PC-3 (cell line): ENCODE measurements at regions not wholly inside any gene's neighbourhood (a gene's known extent, or its start where the extent isn't known, plus 50 kb on each side); places are given as distances from the start of the nearest gene placed in this dataset.
A peak's percentile ranks its signal among the peaks of the same experiment; 100 is the strongest.

Source experiments
- ATAC-seq: fragments of 200-7000 bp; cut with Tn5 transposase; 2 replicates; pipeline ENCODE4 v1.9.1; 2020; ENCODE audit warnings: mild to moderate bottlenecking, moderate library complexity
- BruUV-seq: library from RNA; stranded (reverse); fragments of 400-500 nt; replicated peaks from 2 replicates; lab custom pipeline; 2021; lab: Mats Ljungman, UMichigan
- CTCF ChIA-PET: fragments of 300-600 bp; sonication (Branson Sonifier 250); formaldehyde crosslinking; loops from one replicate; lab custom pipeline; 2022; ENCODE audit warnings: antibody characterized with exemption; lab: Charles Lee
- POLR2A ChIA-PET: fragments of 300-600 bp; sonication (Branson Sonifier 250); formaldehyde crosslinking; loops from one replicate; lab custom pipeline; 2022; ENCODE audit warnings: antibody characterized with exemption; ENCODE audit not compliant: unreplicated experiment; lab: Charles Lee
- DNase-seq: peaks from one replicate; pipeline ENCODE4 v3.0.0-alpha.2; 2015
- H2AFZ ChIP-seq: fragments of 300-600 bp; sonication (generic); 2 replicates; pipeline ENCODE4 v1.6.0; 2016; ENCODE audit warnings: antibody characterized with exemption, low read length
- H3F3A ChIP-seq: fragments of 300-600 bp; sonication (generic); one replicate; pipeline ENCODE4 v1.6.0; 2017; ENCODE audit warnings: antibody characterized with exemption, low read length, control low read depth, mild to moderate bottlenecking; ENCODE audit not compliant: unreplicated experiment
- H3K27ac ChIP-seq: fragments of 300-600 bp; sonication (generic); 2 replicates; pipeline ENCODE4 v1.5.1; 2016; ENCODE audit warnings: mild to moderate bottlenecking, low read length
- H3K27me3 ChIP-seq: fragments of 300-600 bp; sonication (generic); 2 replicates; pipeline ENCODE4 v1.6.1; 2016; ENCODE audit warnings: low read length, mixed read lengths
- H3K36me3 ChIP-seq: fragments of 300-600 bp; sonication (generic); 2 replicates; pipeline ENCODE4 v1.6.1; 2016; ENCODE audit warnings: low read depth, mixed run types, low read length, mixed read lengths
- H3K4me1 ChIP-seq: fragments of 300-600 bp; sonication (generic); 2 replicates; pipeline ENCODE4 v1.5.1; 2016; ENCODE audit warnings: low read length; ENCODE audit not compliant: insufficient read depth
- H3K4me2 ChIP-seq: fragments of 300-600 bp; sonication (generic); 2 replicates; pipeline ENCODE4 v1.6.0; 2016; ENCODE audit warnings: low read length
- H3K4me3 ChIP-seq: fragments of 300-600 bp; sonication (generic); 2 replicates; pipeline ENCODE4 v1.5.1; 2016; ENCODE audit warnings: mild to moderate bottlenecking, low read length, mixed read lengths
- H3K79me2 ChIP-seq: fragments of 300-600 bp; sonication (generic); 2 replicates; pipeline ENCODE4 v1.6.1; 2017; ENCODE audit warnings: low read length, mixed read lengths
- H3K9ac ChIP-seq: fragments of 300-600 bp; sonication (generic); 2 replicates; pipeline ENCODE4 v1.6.0; 2016; ENCODE audit warnings: mild to moderate bottlenecking, low read length
- H3K9me2 ChIP-seq: fragments of 300-600 bp; sonication (generic); replicated peaks from 2 replicates; pipeline ENCODE4 v1.6.1; 2016; ENCODE audit warnings: mixed run types, low read length, mixed read lengths
- H3K9me3 ChIP-seq: fragments of 300-600 bp; sonication (generic); 2 replicates; pipeline ENCODE4 v1.6.1; 2016; ENCODE audit warnings: low read length, mixed read lengths
- H4K20me1 ChIP-seq: fragments of 300-600 bp; sonication (generic); 2 replicates; pipeline ENCODE4 v1.6.1; 2016; ENCODE audit warnings: low read length, mixed read lengths
- EZH2 ChIP-seq: fragments of 300-600 bp; sonication (generic); IDR thresholded peaks from one replicate; pipeline ENCODE4 v1.6.1; 2017; ENCODE audit warnings: antibody characterized with exemption, mild to moderate bottlenecking, low read length; ENCODE audit not compliant: unreplicated experiment
- EZH2phosphoT487 ChIP-seq: fragments of 300-600 bp; sonication (generic); IDR thresholded peaks from 2 replicates; pipeline ENCODE4 v1.6.1; 2018; ENCODE audit warnings: mild to moderate bottlenecking, antibody characterized with exemption, low read length, borderline replicate concordance
- intact Hi-C: fragments of 100-400 bp; cut with micrococcal nuclease; formaldehyde crosslinking; loops from 2 replicates; pipeline ENCODE4 v1.9.0; 2023
- TF ChIP-seq, protein P1 (sequence below): fragments of 300-600 bp; sonication (generic); conservative IDR thresholded peaks from 2 replicates; pipeline ENCODE4 v1.5.1; 2017; ENCODE audit warnings: antibody characterized with exemption, low read depth, mild to moderate bottlenecking, low read length

DNA sequence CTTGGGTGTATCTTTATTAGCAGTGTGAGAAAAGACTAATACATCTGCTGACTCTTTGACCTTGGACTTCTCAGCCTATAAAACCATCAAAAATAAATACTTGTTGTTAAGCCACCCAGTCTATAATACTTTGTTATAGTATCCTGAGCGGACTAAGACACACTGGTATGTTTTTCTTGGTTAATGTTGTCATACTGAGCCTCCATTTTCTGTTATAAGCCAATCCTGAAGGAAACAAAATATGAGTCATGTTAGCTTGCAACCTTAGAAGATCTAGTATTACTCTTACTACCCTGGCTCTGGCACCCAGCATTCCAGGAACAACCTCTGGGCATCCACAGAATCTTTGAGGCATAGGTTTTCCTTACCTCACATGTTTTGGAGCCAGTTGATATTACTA, 307.2 kb downstream of the FRK start:
- Histone ChIP-seq H3K27ac (no peak overlapping the region), H3F3A (no peaks in the 10 kb centered on the region), H3K4me2 (no peak overlapping the region), H3K27me3 (no peaks in the 10 kb centered on the region), H4K20me1 (no peaks in the 10 kb centered on the region), H2AFZ (no peak overlapping the region), H3K79me2 (no peaks in the 10 kb centered on the region), H3K9me3 (no peaks in the 10 kb centered on the region), H3K9me2 (no peaks in the 10 kb centered on the region), H3K36me3 (no peaks in the 10 kb centered on the region), H3K4me3 (no peak overlapping the region), H3K4me1 (no peaks in the 10 kb centered on the region), H3K9ac (no peak overlapping the region)
- no peak for TF ChIP-seq EZH2phosphoT487
- intact Hi-C loops, result no loop called here
- BruUV-seq, result no TSS peak
- POLR2A ChIA-PET, result no interaction called here
- peak; percentile 1 for DNase-seq
- CTCF ChIA-PET, result no interaction called here
- ATAC-seq, result no peak

DNA sequence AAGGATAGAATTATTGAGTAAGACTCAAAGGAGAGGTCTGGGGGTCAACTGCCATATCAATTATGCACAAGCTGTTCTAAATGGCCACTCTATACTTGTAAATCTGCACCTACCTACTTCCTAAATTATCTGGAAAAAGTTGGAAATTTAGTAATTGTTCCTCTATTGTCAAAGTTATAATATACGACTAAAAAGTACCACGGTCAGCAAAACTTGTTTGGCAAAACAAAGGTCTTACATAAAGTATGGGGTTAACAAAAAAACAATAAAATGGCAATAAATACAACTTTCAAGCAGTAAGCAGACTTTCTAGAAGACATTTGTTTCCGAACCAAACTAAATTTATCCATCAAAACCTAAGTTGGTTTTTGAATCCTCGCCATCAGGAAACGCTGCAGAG, 309.7 kb downstream of the FRK start:
- no TSS peak for BruUV-seq
- Histone ChIP-seq H3K9me2 (no peaks in the 10 kb centered on the region), H3K4me1 (no peaks in the 10 kb centered on the region), H3K27me3 (no peaks in the 10 kb centered on the region), H3K4me2 (no peak overlapping the region), H3K9ac (no peak overlapping the region), H2AFZ (no peak overlapping the region), H4K20me1 (no peaks in the 10 kb centered on the region), H3K4me3 (no peak overlapping the region), H3K27ac (no peak overlapping the region), H3K36me3 (no peaks in the 10 kb centered on the region), H3F3A (no peaks in the 10 kb centered on the region), H3K9me3 (no peaks in the 10 kb centered on the region), H3K79me2 (no peaks in the 10 kb centered on the region)
- POLR2A ChIA-PET, result no interaction called here
- intact Hi-C loops, result no loop called here
- CTCF ChIA-PET, result no interaction called here
- no peak for TF ChIP-seq EZH2phosphoT487
- TF ChIP-seq, protein P1, sequence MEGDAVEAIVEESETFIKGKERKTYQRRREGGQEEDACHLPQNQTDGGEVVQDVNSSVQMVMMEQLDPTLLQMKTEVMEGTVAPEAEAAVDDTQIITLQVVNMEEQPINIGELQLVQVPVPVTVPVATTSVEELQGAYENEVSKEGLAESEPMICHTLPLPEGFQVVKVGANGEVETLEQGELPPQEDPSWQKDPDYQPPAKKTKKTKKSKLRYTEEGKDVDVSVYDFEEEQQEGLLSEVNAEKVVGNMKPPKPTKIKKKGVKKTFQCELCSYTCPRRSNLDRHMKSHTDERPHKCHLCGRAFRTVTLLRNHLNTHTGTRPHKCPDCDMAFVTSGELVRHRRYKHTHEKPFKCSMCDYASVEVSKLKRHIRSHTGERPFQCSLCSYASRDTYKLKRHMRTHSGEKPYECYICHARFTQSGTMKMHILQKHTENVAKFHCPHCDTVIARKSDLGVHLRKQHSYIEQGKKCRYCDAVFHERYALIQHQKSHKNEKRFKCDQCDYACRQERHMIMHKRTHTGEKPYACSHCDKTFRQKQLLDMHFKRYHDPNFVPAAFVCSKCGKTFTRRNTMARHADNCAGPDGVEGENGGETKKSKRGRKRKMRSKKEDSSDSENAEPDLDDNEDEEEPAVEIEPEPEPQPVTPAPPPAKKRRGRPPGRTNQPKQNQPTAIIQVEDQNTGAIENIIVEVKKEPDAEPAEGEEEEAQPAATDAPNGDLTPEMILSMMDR, result no peak
- no peak for TF ChIP-seq EZH2
- DNase-seq, result no peak
- no peak for ATAC-seq

GRCh38 chr6:115750292-115750691, 310.4 kb downstream of the FRK start:
- Histone ChIP-seq H3F3A (no peaks in the 10 kb centered on the region), H2AFZ (no peak overlapping the region), H3K4me2 (no peak overlapping the region), H3K9me2 (no peaks in the 10 kb centered on the region), H3K4me3 (no peak overlapping the region), H3K9ac (no peak overlapping the region), H3K27me3 (no peaks in the 10 kb centered on the region), H3K4me1 (no peaks in the 10 kb centered on the region), H3K27ac (no peak overlapping the region), H4K20me1 (no peaks in the 10 kb centered on the region), H3K9me3 (no peaks in the 10 kb centered on the region), H3K36me3 (no peaks in the 10 kb centered on the region), H3K79me2 (no peaks in the 10 kb centered on the region)
- DNase-seq (no peak), ATAC-seq (no peak)
- TF ChIP-seq, protein P1, result no peak
- TF ChIP-seq EZH2 (no peak), EZH2phosphoT487 (no peak)
- ChIA-PET POLR2A (no interaction called here), CTCF (no interaction called here)
- no TSS peak for BruUV-seq
- intact Hi-C loops, result no loop called here
